Kidney (tissue), 13 donors: ENCODE measurements at regions not wholly inside any gene's neighbourhood (a gene's known extent, or its start where the extent isn't known, plus 50 kb on each side); places are given as distances from the start of the nearest gene placed in this dataset.

Experiments used
- DNase-seq, 5 donors: peaks; one replicate each; pipeline ENCODE4 v3.0.0-alpha.2; 2013 to 2020
- FAIRE-seq: peaks from 2 replicates; lab custom pipeline; 2012; peaks lifted over from hg19 to GRCh38; lab: Jason Lieb, UNC
- H3K27ac ChIP-seq, 2 donors: one replicate each; pipeline ENCODE4 v1.7.0; 2013; ENCODE audit warnings: low read depth in 2 of 2, low read length in 2 of 2, inconsistent platforms in 1 of 2
- H3K27me3 ChIP-seq: one replicate; pipeline ENCODE4 v1.7.1; 2013; ENCODE audit warnings: low read length, inconsistent platforms; ENCODE audit not compliant: control insufficient read depth, insufficient read depth
- H3K36me3 ChIP-seq, 3 donors: one replicate each; pipeline versions ENCODE4 v1.7.0 to v1.7.1; 2013; ENCODE audit warnings: low read length in 3 of 3, control low read depth in 1 of 3, inconsistent platforms in 1 of 3; ENCODE audit not compliant: insufficient read depth in 3 of 3, control insufficient read depth in 2 of 3
- H3K4me1 ChIP-seq, 3 donors: one replicate each; pipeline versions ENCODE4 v1.7.0 to v1.7.1; 2013; ENCODE audit warnings: low read length in 3 of 3, inconsistent platforms in 1 of 3, low read depth in 1 of 3; ENCODE audit not compliant: control insufficient read depth in 2 of 3, insufficient read depth in 2 of 3
- H3K4me3 ChIP-seq, 3 donors: one replicate each; pipeline versions ENCODE4 v1.7.0 to v1.8.1; 2013; ENCODE audit warnings: low read length in 3 of 3, control low read depth in 1 of 3, inconsistent platforms in 1 of 3
- H3K9ac ChIP-seq, 3 donors: one replicate each; pipeline versions ENCODE4 v1.7.0 to v1.7.1; 2013; ENCODE audit warnings: low read length in 3 of 3, control low read depth in 1 of 3, inconsistent platforms in 1 of 3
- H3K9me3 ChIP-seq, 3 donors: one replicate each; pipeline versions ENCODE4 v1.7.0 to v1.7.1; 2013; ENCODE audit warnings: low read length in 3 of 3, control low read depth in 1 of 3, inconsistent platforms in 1 of 3; ENCODE audit not compliant: control insufficient read depth in 2 of 3, insufficient read depth in 1 of 3
- CTCF ChIP-seq: IDR thresholded peaks from 3 replicates; pipeline ENCODE4 v1.5.1; 2012; ENCODE audit warnings: mild to moderate bottlenecking, moderate library complexity, borderline replicate concordance; ENCODE audit not compliant: insufficient read depth; ENCODE audit errors: extremely low read depth
- intact Hi-C: fragments of 100-400 bp; cut with DNase I; formaldehyde crosslinking; loops from one replicate; pipeline ENCODE4 v1.11.1; 2022
- donor health status: control.
- donor health status: control.
- donor health status: control.
- donor health status: control.
- donor health status: control.
- donor health status: DM: yes; HTN: yes; CAD: no.
- donor health status: Normal renal cell carcinoma (clear cell type).

GRCh38 chr10:128506423-128506822 is 380.2 kb upstream of the MKI67 start:
- no peaks in the 10 kb centered on the region for H3K36me3 ChIP-seq
- intact Hi-C loops, result no loop called here
- no peaks in the 10 kb centered on the region for H3K4me1 ChIP-seq
- H3K9me3 ChIP-seq, result peaks cover 0 to 3% (median 0%) of the 10 kb centered on the region in 3 donors
- H3K4me3 ChIP-seq, result no peak overlapping the region
- no peak for TF ChIP-seq CTCF
- DNase-seq (no peak), FAIRE-seq (no peak)
- no peaks in the 10 kb centered on the region for H3K27me3 ChIP-seq
- H3K9ac ChIP-seq, result no peak overlapping the region
- H3K27ac ChIP-seq, result no peak overlapping the region

- TF ChIP-seq CTCF, result no peak
- FAIRE-seq, result no peak
Observed at GRCh38 chr10:128507066-128507465, 380.8 kb upstream of the MKI67 start.

GRCh38 chr10:128511284-128511683 is 385.1 kb upstream of the MKI67 start:
- FAIRE-seq, result no peak
- no peak overlapping the region for H3K4me3 ChIP-seq
- no peaks in the 10 kb centered on the region for H3K4me1 ChIP-seq
- H3K27ac ChIP-seq, result no peak overlapping the region
- no peaks in the 10 kb centered on the region for H3K27me3 ChIP-seq
- peak in 3 of 5 donors; percentile 62 to 70 (median 68) for DNase-seq
- H3K9ac ChIP-seq, result no peak overlapping the region
- H3K36me3 ChIP-seq, result no peaks in the 10 kb centered on the region
- TF ChIP-seq CTCF, result no peak
- intact Hi-C loops, result no loop called here
- H3K9me3 ChIP-seq, result peaks cover 0 to 3% (median 0%) of the 10 kb centered on the region in 3 donors

More at GRCh38 chr10:128507066-128507465, 380.8 kb upstream of the MKI67 start:
- intact Hi-C loops, result no loop called here
- no peak for DNase-seq
- Histone ChIP-seq H3K4me3 (no peak overlapping the region), H3K27me3 (no peaks in the 10 kb centered on the region), H3K9ac (no peak overlapping the region), H3K9me3 (peaks cover 0 to 3% (median 0%) of the 10 kb centered on the region in 3 donors), H3K36me3 (no peaks in the 10 kb centered on the region), H3K4me1 (no peaks in the 10 kb centered on the region), H3K27ac (no peak overlapping the region)

- DNase-seq (no peak), FAIRE-seq (no peak)
- Histone ChIP-seq H3K9ac (no peak overlapping the region), H3K36me3 (no peaks in the 10 kb centered on the region), H3K9me3 (peaks cover 0 to 3% (median 0%) of the 10 kb centered on the region in 3 donors), H3K27me3 (no peaks in the 10 kb centered on the region), H3K4me1 (no peaks in the 10 kb centered on the region), H3K4me3 (no peak overlapping the region), H3K27ac (no peak overlapping the region)
- TF ChIP-seq CTCF, result no peak
- intact Hi-C loops, result no loop called here
Observed at GRCh38 chr10:128512767-128513166, 386.5 kb upstream of the MKI67 start.
